Tibial nerve (tissue), 4 donors: ENCODE measurements at regions not wholly inside any gene's neighbourhood (a gene's known extent, or its start where the extent isn't known, plus 50 kb on each side); places are given as distances from the start of the nearest gene placed in this dataset.
"Not testable (repeated sequence)": the region's sequence is repeated elsewhere in the genome, so short reads cannot be mapped to it uniquely, and the experiment has no call there.

Source experiments
- DNase-seq, 2 donors: peaks; one replicate each; pipeline ENCODE4 v3.0.0-alpha.2; 2019; ENCODE audit warnings: low spot score in 2 of 2
- H3K27ac ChIP-seq, 4 donors: fragments of 200-600 bp; sonication (generic) in 3 of 4; one replicate each; pipeline ENCODE4 v1.5.1; 2017 to 2019; ENCODE audit warnings: mild to moderate bottlenecking in 1 of 4
- H3K27me3 ChIP-seq, 2 donors: fragments of 200-600 bp; sonication (generic) in 1 of 2; one replicate each; pipeline versions ENCODE4 v1.5.1 to v1.6.0; 2017 to 2019
- H3K36me3 ChIP-seq, 3 donors: fragments of 200-600 bp; sonication (generic); one replicate each; pipeline ENCODE4 v1.5.1; 2018 to 2019
- H3K4me1 ChIP-seq, 4 donors: fragments of 200-600 bp; sonication (generic) in 3 of 4; one replicate each; pipeline ENCODE4 v1.5.1; 2017 to 2019
- H3K4me3 ChIP-seq, 4 donors: fragments of 200-600 bp; sonication (generic) in 3 of 4; one replicate each; pipeline ENCODE4 v1.5.1; 2017 to 2019; ENCODE audit warnings: mild to moderate bottlenecking in 1 of 4, moderate library complexity in 1 of 4
- H3K9me3 ChIP-seq, 4 donors: fragments of 200-600 bp; sonication (generic) in 3 of 4; one replicate each; pipeline ENCODE4 v1.5.1; 2017 to 2019
- EP300 ChIP-seq, 2 donors: sonication (generic); formaldehyde crosslinking; IDR thresholded peaks; one replicate each; pipeline ENCODE4 v1.6.1; 2017; ENCODE audit warnings: antibody characterized with exemption in 2 of 2, mild to moderate bottlenecking in 1 of 2
- POLR2A ChIP-seq, 2 donors: fragments of 450-650 bp; IDR thresholded peaks; one replicate each; pipeline ENCODE4 v1.6.1; 2017; ENCODE audit warnings: antibody characterized with exemption in 2 of 2, mild to moderate bottlenecking in 2 of 2, moderate library complexity in 2 of 2
- WGBS, 2 donors: methylation state at CpG; one replicate each; pipeline ENCODE4 v1.1.5; 2018; 5-methylcytosine and 5-hydroxymethylcytosine counted together
- TF ChIP-seq, protein P1 (sequence below), 5 experiments: fragments of 200-600 bp in 3 of 5; fragments of 450-650 bp in 2 of 5; sonication (generic) in 3 of 5; IDR thresholded peaks; one replicate each; pipeline ENCODE4 v1.5.1; 2016 to 2019; ENCODE audit warnings: antibody characterized with exemption in 5 of 5, mild to moderate bottlenecking in 3 of 5, moderate library complexity in 2 of 5

- Histone ChIP-seq H3K9me3 (peaks cover 0 to 8% (median 0%) of the 10 kb centered on the region in 4 donors), H3K27ac (no peak overlapping the region), H3K4me1 (no peaks in the 10 kb centered on the region), H3K27me3 (no peaks in the 10 kb centered on the region), H3K36me3 (no peaks in the 10 kb centered on the region), H3K4me3 (no peak overlapping the region)
- 40 to 53% methylated on average over 1 of the region's 1 CpG for WGBS, 2 donors
- TF ChIP-seq, protein P1, sequence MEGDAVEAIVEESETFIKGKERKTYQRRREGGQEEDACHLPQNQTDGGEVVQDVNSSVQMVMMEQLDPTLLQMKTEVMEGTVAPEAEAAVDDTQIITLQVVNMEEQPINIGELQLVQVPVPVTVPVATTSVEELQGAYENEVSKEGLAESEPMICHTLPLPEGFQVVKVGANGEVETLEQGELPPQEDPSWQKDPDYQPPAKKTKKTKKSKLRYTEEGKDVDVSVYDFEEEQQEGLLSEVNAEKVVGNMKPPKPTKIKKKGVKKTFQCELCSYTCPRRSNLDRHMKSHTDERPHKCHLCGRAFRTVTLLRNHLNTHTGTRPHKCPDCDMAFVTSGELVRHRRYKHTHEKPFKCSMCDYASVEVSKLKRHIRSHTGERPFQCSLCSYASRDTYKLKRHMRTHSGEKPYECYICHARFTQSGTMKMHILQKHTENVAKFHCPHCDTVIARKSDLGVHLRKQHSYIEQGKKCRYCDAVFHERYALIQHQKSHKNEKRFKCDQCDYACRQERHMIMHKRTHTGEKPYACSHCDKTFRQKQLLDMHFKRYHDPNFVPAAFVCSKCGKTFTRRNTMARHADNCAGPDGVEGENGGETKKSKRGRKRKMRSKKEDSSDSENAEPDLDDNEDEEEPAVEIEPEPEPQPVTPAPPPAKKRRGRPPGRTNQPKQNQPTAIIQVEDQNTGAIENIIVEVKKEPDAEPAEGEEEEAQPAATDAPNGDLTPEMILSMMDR (IDR thresholded peaks at IDR 0.05): no peak
- TF ChIP-seq EP300 (IDR thresholded peaks at IDR 0.05) (no peak), POLR2A (IDR thresholded peaks at IDR 0.05) (no peak)
- DNase-seq: no peak
These were observed 155.0 kb upstream of the SEMA3C start for GRCh38 chr7:81073931-81074251.

- H3K36me3 ChIP-seq: no peaks in the 10 kb centered on the region
- DNase-seq: no peak
- H3K4me3 ChIP-seq: no peak overlapping the region
- no peaks in the 10 kb centered on the region for H3K4me1 ChIP-seq
- H3K27ac ChIP-seq: no peak overlapping the region
- WGBS, 2 donors: 90 to 93% methylated on average over 12 to 18 of the region's 21 CpGs
- H3K9me3 ChIP-seq: no peaks in the 10 kb centered on the region
- H3K27me3 ChIP-seq: no peaks in the 10 kb centered on the region
- no peak for TF ChIP-seq POLR2A (IDR thresholded peaks at IDR 0.05)
- TF ChIP-seq EP300 (IDR thresholded peaks at IDR 0.05): no peak
- TF ChIP-seq, protein P1 (IDR thresholded peaks at IDR 0.05): no peak
These were observed 152.1 kb upstream of the SEMA3C start for GRCh38 chr7:81070956-81071355.

- Histone ChIP-seq H3K4me3 (no peak overlapping the region), H3K4me1 (peaks cover 0 to 15% (median 3%) of the 10 kb centered on the region in 4 donors), H3K9me3 (no peaks in the 10 kb centered on the region), H3K27me3 (no peaks in the 10 kb centered on the region), H3K27ac (no peak overlapping the region), H3K36me3 (no peaks in the 10 kb centered on the region)
- TF ChIP-seq, protein P1 (IDR thresholded peaks at IDR 0.05): no peak
- TF ChIP-seq EP300 (IDR thresholded peaks at IDR 0.05): no peak
- no peak for TF ChIP-seq POLR2A (IDR thresholded peaks at IDR 0.05)
- no peak for DNase-seq
These were observed 147.9 kb upstream of the SEMA3C start for GRCh38 chr7:81066797-81067196.

DNA sequence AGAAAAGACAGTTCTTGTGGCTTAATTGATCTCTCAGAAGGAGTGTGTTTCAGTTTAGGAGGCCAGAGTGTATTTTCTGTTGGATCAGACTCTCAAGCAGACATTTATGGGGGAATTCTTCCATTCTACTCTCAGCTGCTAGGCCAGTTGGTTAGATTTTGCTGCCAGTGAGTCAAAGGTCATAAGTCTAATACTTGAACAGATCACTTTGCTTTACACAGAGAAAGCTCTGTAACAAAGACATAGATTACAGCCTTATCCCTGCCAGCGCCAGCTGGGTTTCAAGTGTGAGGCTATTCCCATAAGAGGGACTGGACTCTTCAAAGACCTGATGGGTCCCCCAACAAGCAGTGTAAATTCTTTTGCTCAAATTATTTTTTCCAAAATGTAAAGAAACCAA is 145.6 kb upstream of the SEMA3C start:
- peaks cover 0 to 15% (median 3%) of the 10 kb centered on the region in 4 donors for H3K4me1 ChIP-seq
- TF ChIP-seq, protein P1 (IDR thresholded peaks at IDR 0.05): no peak
- TF ChIP-seq POLR2A (IDR thresholded peaks at IDR 0.05) (no peak), EP300 (IDR thresholded peaks at IDR 0.05) (no peak)
- no peaks in the 10 kb centered on the region for H3K9me3 ChIP-seq
- no peaks in the 10 kb centered on the region for H3K36me3 ChIP-seq
- no peak for DNase-seq
- no peaks in the 10 kb centered on the region for H3K27me3 ChIP-seq
- H3K27ac ChIP-seq: peak overlapping the region in 2 of 4 donors; percentile 37 to 42
- 48% methylated on average over 1 of the region's 1 CpG for WGBS, 2 donors
- H3K4me3 ChIP-seq: no peak overlapping the region

- Histone ChIP-seq H3K27ac (peak overlapping the region in 2 of 4 donors; percentile 42 to 44), H3K27me3 (no peaks in the 10 kb centered on the region), H3K9me3 (peaks cover 0 to under 1% (median 0%) of the 10 kb centered on the region in 4 donors), H3K36me3 (no peaks in the 10 kb centered on the region), H3K4me3 (no peak overlapping the region), H3K4me1 (peaks cover 0 to 15% (median 3%) of the 10 kb centered on the region in 4 donors)
- WGBS, 2 donors: 37 to 38% methylated on average over 2 of the region's 2 CpGs
- DNase-seq: no peak
- TF ChIP-seq POLR2A (IDR thresholded peaks at IDR 0.05): no peak
- TF ChIP-seq, protein P1 (IDR thresholded peaks at IDR 0.05): no peak
- no peak for TF ChIP-seq EP300 (IDR thresholded peaks at IDR 0.05)
These were observed 143.9 kb upstream of the SEMA3C start for GRCh38 chr7:81062755-81063154.

DNA sequence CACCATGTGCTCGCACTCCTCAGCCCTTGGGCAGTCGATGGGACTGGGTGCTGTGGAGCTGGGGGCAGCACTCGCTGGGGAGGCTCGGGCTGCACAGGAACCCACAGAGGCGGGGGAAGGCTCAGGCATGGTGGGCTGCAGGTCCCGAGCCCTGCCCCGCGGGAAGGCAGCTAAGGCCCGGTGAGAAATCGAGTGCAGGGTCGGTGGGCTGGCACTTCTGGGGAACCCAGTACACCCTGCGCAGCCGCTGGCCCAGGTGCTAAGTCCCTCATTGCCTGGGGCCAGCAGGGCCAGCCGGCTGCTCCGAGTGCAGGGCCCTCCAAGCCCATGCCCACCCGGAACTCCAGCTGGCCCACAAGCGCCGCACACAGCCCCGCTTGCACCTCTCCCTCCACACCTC is 138.6 kb upstream of the SEMA3C start:
- DNase-seq, H3K9me3 ChIP-seq, H3K4me3 ChIP-seq, H3K4me1 ChIP-seq, H3K27ac ChIP-seq, H3K36me3 ChIP-seq, H3K27me3 ChIP-seq: not testable (repeated sequence)
- 91 to 97% methylated on average over 18 to 19 of the region's 19 CpGs for WGBS, 2 donors
